Mesothelial cell of epicardium (in vitro differentiated cells): ENCODE measurements at regions not wholly inside any gene's neighbourhood (a gene's known extent, or its start where the extent isn't known, plus 50 kb on each side); places are given as distances from the start of the nearest gene placed in this dataset.
"Not testable (repeated sequence)": the region's sequence is repeated elsewhere in the genome, so short reads cannot be mapped to it uniquely, and the experiment has no call there.

Experiments used
- DNase-seq, 2 experiments: peaks; one replicate each; pipeline ENCODE4 v3.0.0; 2021; ENCODE audit warnings: low spot score in 2 of 2; ENCODE audit not compliant: unreplicated experiment in 2 of 2
- H3K27ac Mint-ChIP-seq: 2 replicates; pipeline ENCODE4 v1.8.0; 2021; ENCODE audit warnings: mixed read lengths
- H3K27me3 Mint-ChIP-seq: 2 replicates; pipeline ENCODE4 v1.8.0; 2021; ENCODE audit warnings: low read depth, mixed read lengths
- H3K36me3 Mint-ChIP-seq: 2 replicates; pipeline ENCODE4 v1.8.0; 2021; ENCODE audit warnings: mixed read lengths
- H3K4me1 Mint-ChIP-seq: 2 replicates; pipeline ENCODE4 v1.8.0; 2021; ENCODE audit warnings: mixed read lengths
- H3K4me3 Mint-ChIP-seq: 2 replicates; pipeline ENCODE4 v1.8.0; 2021; ENCODE audit warnings: mild to moderate bottlenecking, moderate library complexity, mixed read lengths
- H3K9me3 Mint-ChIP-seq: 2 replicates; pipeline ENCODE4 v1.8.0; 2021; ENCODE audit warnings: mixed read lengths
- CTCF ChIP-seq: fragments of 200-600 bp; sonication (generic); IDR thresholded peaks from one replicate; pipeline ENCODE4 v1.5.0; 2021; ENCODE audit warnings: antibody characterized with exemption; ENCODE audit not compliant: unreplicated experiment

GRCh38 chr11:29153078-29153477, 863.8 kb downstream of the KCNA4 start:
- H3K9me3 Mint-ChIP-seq: peaks cover 12% of the 10 kb centered on the region
- DNase-seq: no peak
- TF ChIP-seq CTCF: no peak
- no peaks in the 10 kb centered on the region for H3K4me1 Mint-ChIP-seq
- H3K4me3 Mint-ChIP-seq: no peak overlapping the region
- no peaks in the 10 kb centered on the region for H3K36me3 Mint-ChIP-seq
- H3K27ac Mint-ChIP-seq: no peak overlapping the region
- no peaks in the 10 kb centered on the region for H3K27me3 Mint-ChIP-seq

GRCh38 chr11:29142573-29142972, 874.3 kb downstream of the KCNA4 start:
- H3K4me1 Mint-ChIP-seq, DNase-seq, H3K9me3 Mint-ChIP-seq, H3K27me3 Mint-ChIP-seq, H3K4me3 Mint-ChIP-seq, H3K27ac Mint-ChIP-seq, H3K36me3 Mint-ChIP-seq: not testable (repeated sequence)

- H3K27me3 Mint-ChIP-seq: no peaks in the 10 kb centered on the region
- no peak for TF ChIP-seq CTCF
- DNase-seq: no peak
- no peaks in the 10 kb centered on the region for H3K9me3 Mint-ChIP-seq
- no peaks in the 10 kb centered on the region for H3K4me1 Mint-ChIP-seq
- no peak overlapping the region for H3K27ac Mint-ChIP-seq
- H3K4me3 Mint-ChIP-seq: no peak overlapping the region
- no peaks in the 10 kb centered on the region for H3K36me3 Mint-ChIP-seq
Measured at GRCh38 chr11:29135504-29135903, 881.3 kb downstream of the KCNA4 start.

- H3K4me1 Mint-ChIP-seq: no peaks in the 10 kb centered on the region
- H3K27ac Mint-ChIP-seq: no peak overlapping the region
- no peaks in the 10 kb centered on the region for H3K9me3 Mint-ChIP-seq
- H3K4me3 Mint-ChIP-seq: no peak overlapping the region
- no peak for TF ChIP-seq CTCF
- H3K27me3 Mint-ChIP-seq: no peaks in the 10 kb centered on the region
- no peaks in the 10 kb centered on the region for H3K36me3 Mint-ChIP-seq
- DNase-seq: no peak
Measured at GRCh38 chr11:29131055-29131454, 885.8 kb downstream of the KCNA4 start.

- no peak for TF ChIP-seq CTCF
- Mint-ChIP-seq H3K27me3 (no peaks in the 10 kb centered on the region), H3K4me3 (no peak overlapping the region), H3K9me3 (no peaks in the 10 kb centered on the region), H3K36me3 (no peaks in the 10 kb centered on the region), H3K27ac (no peak overlapping the region), H3K4me1 (no peaks in the 10 kb centered on the region)
- DNase-seq: no peak
Measured at GRCh38 chr11:29129844-29130243, 887.0 kb downstream of the KCNA4 start.

- no peaks in the 10 kb centered on the region for H3K27me3 Mint-ChIP-seq
- DNase-seq: no peak
- H3K9me3 Mint-ChIP-seq: no peaks in the 10 kb centered on the region
- H3K27ac Mint-ChIP-seq: no peak overlapping the region
- no peak for TF ChIP-seq CTCF
- H3K36me3 Mint-ChIP-seq: no peaks in the 10 kb centered on the region
- no peaks in the 10 kb centered on the region for H3K4me1 Mint-ChIP-seq
- H3K4me3 Mint-ChIP-seq: no peak overlapping the region
Measured at GRCh38 chr11:29127461-29127860, 889.4 kb downstream of the KCNA4 start.
